ENCODE measurements at regions not wholly inside any gene's neighbourhood (a gene's known extent, or its start where the extent isn't known, plus 50 kb on each side); places are given as distances from the start of the nearest gene placed in this dataset.

DNA sequence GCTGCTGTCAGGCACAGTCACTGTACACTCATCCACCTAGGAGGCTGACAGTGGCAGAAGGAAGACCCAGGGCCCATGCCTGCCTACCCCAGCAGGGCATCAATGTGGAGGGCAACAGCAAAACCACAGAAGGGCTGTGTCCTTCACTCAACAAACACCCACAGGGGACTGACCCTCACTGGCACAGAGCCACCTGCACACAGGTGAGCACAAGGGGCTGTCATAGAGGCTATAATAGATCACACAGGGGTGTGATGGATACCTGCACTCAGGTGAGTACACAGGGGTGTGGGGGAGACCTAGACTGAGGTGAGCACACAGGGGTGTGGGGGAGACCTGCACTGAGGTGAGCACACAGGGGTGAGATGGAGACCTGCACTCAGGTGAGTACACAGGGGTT, 132.8 kb upstream of the TCERG1L start:
- no peak for DNase-seq (ENCODE audit: extremely low read depth in 1 of 2, low read depth in 1 of 2)

DNA sequence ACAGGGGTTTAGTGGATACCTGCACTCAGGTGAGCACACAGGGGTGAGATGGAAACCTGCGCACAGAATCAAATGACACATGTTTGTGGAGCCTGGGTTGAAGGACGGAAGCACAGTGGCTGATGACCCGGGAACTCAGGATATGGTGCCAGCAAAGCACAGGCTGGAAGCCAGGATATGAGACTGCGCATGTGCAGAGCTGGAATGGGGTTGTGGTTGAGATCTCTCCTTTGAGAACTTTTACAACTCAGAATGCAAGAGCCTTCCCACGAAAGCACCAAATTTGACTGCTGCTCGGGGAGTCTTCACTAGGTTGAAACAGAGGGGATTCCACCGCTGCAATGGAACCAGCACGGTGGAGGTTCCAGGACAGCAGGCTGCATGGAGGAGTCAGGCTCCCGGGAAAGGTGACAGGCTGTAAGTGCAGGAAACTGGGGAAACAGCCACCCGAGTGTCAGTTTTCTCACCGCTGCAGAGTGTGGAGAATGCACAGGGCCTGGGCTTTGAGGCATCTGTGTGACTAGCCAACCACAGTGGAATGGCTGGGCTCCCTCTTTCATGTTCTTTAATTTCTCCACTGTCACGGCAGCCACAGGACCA, 133.4 kb upstream of the TCERG1L start:
- DNase-seq (ENCODE audit: extremely low read depth in 1 of 2, low read depth in 1 of 2), result no peak

DNA sequence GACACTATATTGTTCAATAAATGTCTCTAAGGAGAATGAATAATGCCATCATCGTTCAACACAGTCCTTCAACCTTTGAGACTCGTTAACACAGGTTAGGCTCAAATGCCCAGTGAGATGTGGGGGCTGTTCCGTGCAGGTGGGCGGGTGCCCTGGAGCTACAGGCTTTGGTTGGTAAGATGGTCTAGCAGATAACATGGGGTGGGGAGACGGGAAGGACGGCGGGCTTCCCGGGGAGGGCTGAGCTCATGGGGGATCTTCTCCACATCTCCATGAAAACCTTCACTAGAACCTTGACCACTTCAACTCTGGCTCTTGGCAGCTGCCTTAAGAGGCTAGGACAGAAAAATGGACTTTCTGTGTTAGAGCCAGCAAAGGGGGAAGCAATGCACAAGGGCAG, 134.1 kb upstream of the TCERG1L start:
- no peak for DNase-seq (ENCODE audit: extremely low read depth in 1 of 2, low read depth in 1 of 2)

DNA sequence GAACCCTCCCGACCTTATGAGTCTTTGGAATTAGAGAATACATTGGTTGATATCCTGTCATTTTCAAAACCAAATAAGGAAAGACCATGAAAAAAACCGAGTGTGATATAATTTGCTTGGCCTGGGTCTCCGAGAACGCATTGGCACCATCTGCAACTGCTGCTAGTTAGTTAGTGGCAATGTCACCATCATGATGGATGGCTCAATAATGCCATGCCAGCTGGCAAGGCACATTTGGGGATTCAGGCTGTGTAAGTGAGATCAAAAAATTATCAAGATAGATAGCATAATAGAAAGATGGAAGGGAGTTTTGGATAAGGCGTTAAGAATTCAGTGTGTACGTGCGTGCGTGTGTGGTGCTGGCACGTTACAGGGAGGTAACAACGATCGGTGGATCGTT, 134.7 kb upstream of the TCERG1L start:
- DNase-seq (ENCODE audit: extremely low read depth in 1 of 2, low read depth in 1 of 2), result no peak

DNA sequence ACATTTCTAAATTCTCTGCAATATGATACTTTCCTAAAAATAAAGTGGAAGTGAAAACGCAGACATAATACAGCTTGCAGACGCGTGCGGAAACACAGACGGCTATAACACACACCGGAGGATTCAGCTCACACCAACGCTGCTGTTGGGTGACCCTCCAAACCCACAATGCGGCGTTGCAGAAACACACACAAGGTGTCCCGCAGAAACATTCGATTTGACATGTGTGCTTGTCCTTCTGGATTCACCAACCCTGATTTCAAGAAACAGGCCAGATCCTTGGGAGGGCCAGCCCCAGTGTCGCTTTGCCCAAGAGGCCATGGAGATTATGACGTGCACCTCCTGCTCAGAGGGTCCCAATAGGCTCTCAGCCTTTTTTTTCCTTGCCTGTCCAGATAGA, 136.7 kb upstream of the TCERG1L start:
- DNase-seq (ENCODE audit: extremely low read depth in 1 of 2, low read depth in 1 of 2), result no peak

DNA sequence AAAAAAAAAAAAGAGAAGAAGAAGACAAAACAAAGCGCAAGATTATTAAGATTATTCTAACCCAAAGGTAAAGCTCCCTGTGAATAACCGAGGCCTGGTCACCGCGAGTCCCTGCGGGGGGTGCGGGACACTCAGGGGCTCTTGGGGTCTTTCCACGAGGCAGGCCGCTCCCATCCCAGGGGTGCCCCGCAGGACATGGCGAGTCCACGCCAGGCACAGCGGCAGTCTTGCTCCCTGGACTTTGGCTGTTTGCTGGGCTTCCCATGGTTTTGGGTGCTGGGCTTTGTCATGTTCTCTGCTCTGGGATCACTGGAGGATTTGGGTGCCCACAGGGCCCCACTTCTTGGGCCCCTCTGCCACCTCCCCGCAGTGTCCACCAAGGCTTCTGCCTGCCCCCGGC, 137.4 kb upstream of the TCERG1L start:
- DNase-seq (ENCODE audit: extremely low read depth in 1 of 2, low read depth in 1 of 2), result no peak

DNA sequence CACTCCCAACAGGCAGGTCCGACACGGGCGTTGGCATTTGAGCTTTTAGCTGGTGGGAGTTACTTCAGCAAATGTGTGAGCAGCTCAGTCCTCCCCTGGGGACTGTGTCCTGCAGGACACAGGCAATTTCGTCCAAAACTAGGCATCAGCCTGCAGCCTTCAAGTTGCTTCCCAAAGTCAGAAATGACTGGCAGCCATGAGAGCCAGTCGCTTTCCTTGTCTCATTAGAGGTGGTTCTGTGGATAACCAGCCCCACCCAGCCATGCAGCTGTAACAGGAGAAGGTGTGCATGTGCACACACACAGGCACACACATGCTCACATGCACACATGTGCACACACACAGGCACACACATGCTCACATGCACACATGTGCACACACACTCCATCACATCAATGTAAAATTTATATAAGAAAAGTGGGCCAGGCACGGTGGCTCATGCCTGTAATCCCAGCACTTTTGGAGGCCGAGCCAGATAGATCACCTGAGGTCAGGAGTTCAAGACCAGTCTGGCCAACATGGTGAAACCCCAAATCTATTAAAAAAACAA, 138.8 kb upstream of the TCERG1L start:
- DNase-seq (ENCODE audit: extremely low read depth in 1 of 2, low read depth in 1 of 2), result no peak

DNA sequence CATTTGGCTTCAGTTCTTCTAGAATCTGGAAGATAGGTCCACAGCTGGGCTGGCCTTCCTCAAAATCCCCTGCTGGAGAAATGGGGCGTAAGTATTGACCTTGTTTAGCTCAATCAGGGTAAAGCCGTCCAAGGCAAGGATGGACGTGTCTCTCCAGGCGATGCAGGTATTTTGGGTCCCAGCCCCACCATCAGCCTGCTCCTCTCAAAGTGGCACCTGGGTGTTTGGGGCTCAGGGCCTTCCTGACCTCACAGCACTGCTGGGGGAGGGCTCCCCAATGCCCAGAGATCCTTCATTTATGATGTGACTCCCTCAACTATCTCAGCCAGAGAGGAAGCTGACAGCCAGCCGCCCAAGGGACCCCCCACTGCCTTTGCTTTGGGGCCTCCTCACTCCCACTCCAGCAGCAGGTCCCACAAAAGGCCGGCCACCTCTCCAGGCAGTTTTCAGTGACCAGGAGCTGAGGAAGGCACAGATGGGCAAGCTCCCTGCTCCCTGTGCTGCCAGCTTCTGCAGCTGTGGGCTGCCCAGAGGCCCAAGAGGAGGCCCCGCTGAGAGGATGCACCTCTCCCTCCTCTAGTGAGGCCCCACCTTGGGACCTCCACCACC, 140.0 kb upstream of the TCERG1L start:
- DNase-seq (ENCODE audit: extremely low read depth in 1 of 2, low read depth in 1 of 2), result no peak

DNA sequence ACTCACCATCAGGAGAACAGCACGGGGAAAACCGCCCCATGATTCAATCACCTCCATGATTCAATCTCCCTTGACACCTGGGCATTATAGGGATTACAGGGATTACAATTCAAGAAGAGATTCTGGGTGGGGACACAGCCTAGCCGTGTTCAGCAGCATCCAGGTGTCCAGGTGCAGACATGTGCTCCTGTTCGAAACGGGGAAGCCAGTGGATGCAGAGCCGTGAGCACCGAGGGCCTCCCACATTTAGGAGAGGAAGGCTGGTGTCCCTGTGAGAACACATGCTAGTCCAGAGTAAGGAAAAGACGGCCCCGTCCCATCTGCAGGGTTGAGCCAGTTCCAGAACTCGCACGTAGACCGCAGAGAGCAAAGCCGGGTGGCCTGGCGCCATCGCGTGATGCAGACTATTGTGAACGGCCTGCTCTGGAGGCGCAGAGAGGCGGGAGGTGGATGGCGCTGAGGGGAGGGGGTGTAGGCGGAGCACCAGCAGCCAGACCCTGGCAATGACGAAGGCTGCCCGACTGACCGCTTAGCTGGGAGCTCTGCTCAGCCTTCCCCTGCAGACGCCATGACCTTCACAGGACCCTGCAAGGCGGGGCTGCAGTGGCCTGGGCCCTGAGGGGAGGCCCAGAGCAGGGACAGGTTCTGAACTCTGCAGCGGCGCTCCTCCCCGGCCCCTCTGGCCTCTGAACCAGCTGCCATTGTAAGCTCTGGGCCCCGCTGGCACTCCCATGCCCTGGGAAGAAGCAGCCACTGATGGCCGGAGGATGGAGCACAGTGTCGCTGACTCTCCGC, 141.6 kb upstream of the TCERG1L start:
- no peak for DNase-seq (ENCODE audit: extremely low read depth in 1 of 2, low read depth in 1 of 2)

DNA sequence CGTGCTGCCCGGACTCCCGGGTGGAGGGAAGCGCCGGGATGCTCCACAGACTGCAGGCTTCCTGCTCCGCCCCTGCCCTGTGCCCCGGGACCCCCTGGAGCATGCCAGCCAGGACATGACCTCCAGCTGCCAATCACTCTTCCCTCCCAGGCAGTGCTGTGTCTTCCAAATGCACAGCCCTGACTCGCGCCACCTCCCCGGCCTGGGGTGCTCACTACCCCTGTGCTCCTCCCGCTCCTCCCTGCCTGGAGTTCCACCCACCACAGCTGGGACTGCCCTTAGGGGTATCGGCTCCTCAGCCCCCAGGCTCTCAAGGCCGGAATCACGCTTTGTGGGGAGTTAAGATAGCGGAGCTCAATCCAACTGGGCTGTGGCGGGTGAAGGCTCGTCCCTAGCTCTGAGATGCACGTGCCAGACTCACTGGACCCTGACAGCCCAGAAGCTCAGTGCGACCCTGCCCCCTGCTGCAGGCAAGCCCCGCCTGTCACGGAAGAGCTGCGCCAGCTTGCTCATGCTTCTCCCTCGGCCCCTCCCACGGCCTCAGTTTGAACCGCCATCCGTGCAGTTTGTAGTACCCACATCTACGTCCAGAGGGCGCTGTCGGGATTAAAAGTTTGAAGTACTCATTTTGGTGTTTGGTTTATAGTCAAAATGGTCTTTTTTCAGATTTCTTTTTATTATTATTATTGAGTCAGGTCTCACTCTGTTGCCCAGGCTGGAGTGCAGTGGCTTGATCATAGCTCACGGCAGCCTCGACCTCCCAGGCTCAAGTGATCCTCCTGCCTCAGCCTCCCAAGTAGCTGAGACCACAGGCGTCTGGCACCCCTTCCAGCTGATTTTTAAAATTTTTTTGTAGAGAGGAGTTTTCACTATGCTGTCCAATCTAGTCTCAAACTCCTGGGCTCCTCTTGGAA, 142.5 kb upstream of the TCERG1L start:
- peak in 1 of 2 donors; percentile 39 for DNase-seq (ENCODE audit: extremely low read depth in 1 of 2, low read depth in 1 of 2)

DNA sequence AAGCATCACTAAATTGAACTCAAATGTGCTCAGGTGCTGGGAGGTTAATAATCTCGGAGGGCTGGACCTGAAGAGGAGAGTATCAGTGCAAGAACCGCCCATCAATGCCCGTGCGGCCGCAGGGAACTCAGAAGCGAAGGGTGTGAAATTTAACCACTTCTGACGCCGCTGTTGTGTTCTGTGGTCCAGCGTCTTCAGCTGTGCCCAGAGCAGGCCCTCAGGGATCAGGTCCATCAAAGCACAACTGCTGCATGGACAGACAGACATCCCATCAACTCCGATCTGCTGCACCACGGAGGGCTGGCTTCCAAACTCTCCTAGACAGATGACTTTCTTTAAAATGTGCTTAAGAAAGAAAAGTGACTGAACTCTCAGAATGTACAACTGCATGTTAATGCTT, 144.9 kb upstream of the TCERG1L start:
- DNase-seq (ENCODE audit: extremely low read depth in 1 of 2, low read depth in 1 of 2), result no peak

DNA sequence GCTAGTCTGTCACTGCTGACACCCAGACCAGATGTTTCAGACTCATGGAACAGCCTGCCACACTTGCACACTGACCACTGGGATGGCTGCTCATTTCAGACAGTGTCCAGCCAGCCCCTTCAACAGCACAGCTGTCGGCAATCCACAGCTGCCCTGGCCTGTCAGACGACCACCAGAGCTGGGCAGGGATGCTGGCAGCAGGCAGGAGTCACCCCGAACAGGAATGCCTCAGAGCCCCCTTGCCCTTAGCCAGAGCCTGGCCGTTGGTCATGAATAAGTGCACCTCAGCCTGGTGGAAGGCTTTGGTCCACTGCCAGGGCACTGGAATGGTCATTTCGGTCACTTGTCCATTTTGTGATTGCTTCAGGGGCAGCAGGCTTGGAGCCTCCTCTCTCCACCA, 149.6 kb upstream of the TCERG1L start:
- no peak for DNase-seq (ENCODE audit: extremely low read depth in 1 of 2, low read depth in 1 of 2)

DNA sequence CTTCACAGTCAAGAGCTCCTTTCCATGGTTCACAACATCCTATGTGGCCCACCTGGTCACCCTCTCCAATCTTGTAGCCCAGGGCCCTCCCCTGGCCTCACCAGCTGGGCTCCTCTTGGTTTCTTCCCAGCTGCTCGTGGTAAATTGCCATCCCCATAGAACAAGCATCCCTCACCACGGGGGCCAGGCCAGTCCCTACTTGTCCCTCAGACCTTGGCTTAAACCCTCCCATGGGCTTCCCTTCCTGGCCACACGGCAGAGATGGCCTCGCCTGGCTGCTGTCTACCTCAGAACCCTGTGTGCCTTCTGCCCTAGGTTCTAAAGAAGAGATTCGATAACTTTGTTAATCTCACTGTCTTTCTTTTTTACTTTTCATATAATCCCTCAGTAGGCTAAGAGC, 153.3 kb upstream of the TCERG1L start:
- no peak for DNase-seq (ENCODE audit: extremely low read depth in 1 of 2, low read depth in 1 of 2)

DNA sequence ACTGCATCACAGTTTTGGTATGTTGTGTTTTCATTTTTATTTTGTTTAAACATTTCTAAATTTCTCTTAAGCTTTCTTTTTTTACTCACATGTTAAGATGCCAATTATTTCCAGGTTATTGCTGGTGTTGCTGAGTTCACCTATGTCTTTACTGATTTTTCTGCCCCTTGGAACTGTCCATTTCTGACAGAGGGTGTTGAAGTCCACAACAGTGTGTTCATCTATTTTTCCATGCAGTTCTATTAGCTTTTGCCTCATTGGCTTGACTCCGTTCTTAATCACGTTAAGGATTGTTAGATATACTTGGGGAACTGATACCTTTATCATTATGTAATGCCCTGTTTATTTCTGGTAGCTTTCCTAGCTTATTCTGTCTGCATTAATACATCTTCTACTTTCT, 158.0 kb upstream of the TCERG1L start:
- no peak for DNase-seq (ENCODE audit: extremely low read depth in 1 of 2, low read depth in 1 of 2)

DNA sequence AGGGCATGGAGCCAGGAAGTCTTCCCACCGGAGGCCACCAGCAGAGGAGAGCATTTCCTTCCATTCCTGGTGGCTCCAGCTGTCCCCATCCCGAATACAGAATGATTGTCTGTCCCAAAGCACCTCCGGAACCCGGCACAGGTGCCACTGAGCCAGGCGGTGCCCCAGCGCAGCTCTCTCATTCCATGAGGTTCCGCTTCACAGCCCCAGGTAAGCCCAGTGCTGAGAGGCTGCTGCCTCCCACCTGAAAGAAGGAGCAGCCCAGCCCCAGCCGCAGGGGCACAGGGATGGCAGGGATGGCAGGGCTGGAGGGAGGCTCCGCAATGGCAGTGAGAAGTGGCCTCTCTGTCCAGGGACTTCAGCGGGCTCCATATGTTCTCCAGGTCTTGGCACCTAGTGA, 162.1 kb upstream of the TCERG1L start:
- DNase-seq (ENCODE audit: extremely low read depth in 1 of 2, low read depth in 1 of 2), result no peak

DNA sequence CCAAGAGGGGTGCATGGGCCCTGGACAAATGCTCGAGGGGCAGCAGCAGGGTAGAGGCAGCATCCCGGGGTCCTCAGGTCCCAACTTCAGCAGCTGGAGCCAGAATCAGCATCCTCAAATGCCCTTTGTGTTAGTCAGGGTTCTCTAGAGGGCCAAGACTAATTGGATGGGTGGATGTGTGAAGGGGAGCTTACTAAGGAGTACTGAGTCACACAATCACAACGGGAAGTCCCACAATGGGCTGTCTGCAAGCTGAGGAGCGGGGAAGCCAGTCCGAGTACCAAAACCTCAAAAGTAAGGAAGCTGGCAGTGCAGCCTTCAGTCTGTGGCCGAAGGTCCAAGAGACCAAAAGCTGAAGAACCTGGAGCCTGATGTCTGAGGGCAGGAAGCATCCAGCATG, 162.9 kb upstream of the TCERG1L start:
- DNase-seq (ENCODE audit: extremely low read depth in 1 of 2, low read depth in 1 of 2), result no peak

DNA sequence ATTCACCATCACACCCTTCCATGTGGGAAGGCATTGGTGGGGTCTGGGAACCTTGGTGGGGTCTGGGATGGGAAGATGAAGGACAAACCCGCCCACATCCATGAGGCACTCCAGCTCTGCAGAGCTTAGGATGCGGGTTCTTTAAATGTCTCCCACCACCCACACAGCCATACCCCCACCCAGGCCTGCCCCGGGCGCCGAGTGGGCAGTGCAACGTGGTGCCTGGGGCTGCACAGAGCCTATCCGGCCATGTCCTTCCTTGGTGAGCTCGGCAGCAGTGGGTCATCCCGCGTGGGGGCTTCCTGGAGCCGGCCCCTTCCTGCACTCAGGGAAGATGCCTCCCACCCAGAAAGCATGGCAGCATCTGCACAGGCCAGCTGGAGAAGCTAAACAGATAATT, 163.5 kb upstream of the TCERG1L start:
- no peak for DNase-seq (ENCODE audit: extremely low read depth in 1 of 2, low read depth in 1 of 2)

DNA sequence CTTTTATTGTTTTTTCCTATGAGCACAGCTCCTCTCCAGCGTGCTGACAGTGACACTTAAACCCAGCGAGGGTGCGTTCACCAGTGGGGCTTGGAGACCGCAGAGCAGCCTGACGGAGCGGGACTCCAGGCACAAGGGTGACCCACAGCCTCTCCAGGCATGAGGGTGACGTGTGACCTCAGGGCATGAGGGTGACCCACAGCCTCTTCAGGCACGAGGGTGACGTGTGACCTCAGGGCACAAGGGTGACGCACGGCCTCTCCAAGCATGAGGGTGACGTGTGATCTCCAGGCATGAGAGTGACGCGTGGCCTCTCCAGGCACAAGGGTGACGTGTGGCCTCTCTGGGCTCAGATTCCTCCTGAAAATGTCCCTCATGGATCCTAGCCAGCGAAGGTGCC, 164.3 kb upstream of the TCERG1L start:
- DNase-seq (ENCODE audit: extremely low read depth in 1 of 2, low read depth in 1 of 2), result no peak

DNA sequence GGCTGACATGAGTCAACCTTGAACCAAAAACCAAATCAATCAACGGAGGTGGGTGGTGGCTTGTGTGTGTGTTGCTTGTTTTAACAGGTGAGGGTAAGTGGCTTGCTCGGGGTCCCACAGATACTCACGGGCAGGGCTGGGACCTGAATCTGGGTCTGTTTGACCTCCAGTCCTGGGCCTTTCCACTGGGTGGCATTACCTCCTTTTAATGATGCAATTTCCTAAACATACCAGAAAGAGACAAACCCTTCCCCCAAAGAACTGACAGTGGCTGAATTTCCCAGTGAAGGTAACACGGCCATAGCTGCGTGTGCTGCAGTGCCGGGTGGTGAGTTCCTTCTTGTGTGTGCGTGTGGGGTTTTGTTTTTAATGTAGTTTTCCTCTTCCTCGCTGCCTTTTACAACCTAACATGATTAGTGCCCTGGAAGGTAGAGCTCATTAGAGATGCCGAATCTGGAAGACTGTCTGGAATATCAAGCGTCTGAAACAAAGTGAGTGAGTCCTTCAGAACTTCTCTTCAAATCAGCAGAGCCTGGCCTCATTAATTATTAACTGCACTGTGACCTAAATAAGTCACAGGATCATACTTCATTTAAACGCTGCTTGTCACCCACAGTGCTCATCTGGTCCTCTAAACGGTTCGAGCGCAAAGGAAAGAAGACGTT, 166.1 kb upstream of the TCERG1L start:
- DNase-seq (ENCODE audit: extremely low read depth in 1 of 2, low read depth in 1 of 2), result no peak

DNA sequence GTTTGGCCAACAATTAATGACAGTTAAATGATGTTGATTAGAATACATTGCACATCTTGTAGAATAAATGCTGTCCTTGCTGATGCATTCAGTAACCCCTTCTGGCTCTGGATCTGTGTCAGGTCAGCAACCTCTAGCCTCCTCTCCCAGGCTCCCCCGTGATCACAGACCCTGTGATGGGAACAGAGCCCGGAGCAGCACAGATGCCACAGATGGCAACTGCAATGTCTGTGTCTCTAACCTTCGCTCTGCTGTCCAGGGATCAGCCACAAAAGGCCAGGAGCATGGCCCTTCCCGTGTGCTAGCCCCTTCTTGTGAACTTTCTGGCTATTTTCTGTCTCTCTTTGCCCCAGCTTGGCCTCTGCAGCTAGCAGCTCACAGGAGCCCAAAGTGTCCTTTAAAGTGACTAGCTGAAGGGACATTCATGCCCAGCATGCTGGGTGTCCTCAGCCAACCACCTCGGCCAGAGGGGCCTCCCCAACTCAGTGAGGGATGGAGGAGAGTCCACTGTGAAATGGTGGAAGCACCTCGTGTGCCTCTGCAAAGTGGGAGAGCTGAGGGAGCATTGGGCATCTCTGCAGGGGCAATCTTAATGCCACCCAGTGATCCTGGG, 167.0 kb upstream of the TCERG1L start:
- no peak for DNase-seq (ENCODE audit: extremely low read depth in 1 of 2, low read depth in 1 of 2)

Measured in activated CD8-positive, alpha-beta memory T cell treated with anti-CD3 and anti-CD28 coated beads for 1 hour (primary cell).